ENCODE measurements at regions not wholly inside any gene's neighbourhood (a gene's known extent, or its start where the extent isn't known, plus 50 kb on each side); places are given as distances from the start of the nearest gene placed in this dataset.
"Not testable (repeated sequence)": the region's sequence is repeated elsewhere in the genome, so short reads cannot be mapped to it uniquely, and the experiment has no call there.

- no peak for DNase-seq
Measured at GRCh38 chr1:79215311-79215710, 208.8 kb upstream of the ADGRL4 start.

- DNase-seq = no peak
Measured at GRCh38 chr1:79207786-79208185, 201.3 kb upstream of the ADGRL4 start.

GRCh38 chr1:79207331-79207730, 200.8 kb upstream of the ADGRL4 start:
- DNase-seq = no peak

- DNase-seq = no peak
Measured at GRCh38 chr1:79204779-79205479, 198.4 kb upstream of the ADGRL4 start.

- DNase-seq = no peak
Measured at GRCh38 chr1:79198832-79199231, 192.3 kb upstream of the ADGRL4 start.

GRCh38 chr1:79197421-79197820, 190.9 kb upstream of the ADGRL4 start:
- DNase-seq = peak; percentile 10

- DNase-seq = no peak
Measured at GRCh38 chr1:79196211-79196610, 189.7 kb upstream of the ADGRL4 start.

- no peak for DNase-seq
Measured at GRCh38 chr1:79193211-79194079, 186.9 kb upstream of the ADGRL4 start.

GRCh38 chr1:79190074-79190473, 183.5 kb upstream of the ADGRL4 start:
- no peak for DNase-seq

GRCh38 chr1:79188337-79188736, 181.8 kb upstream of the ADGRL4 start:
- no peak for DNase-seq

GRCh38 chr1:79186260-79186659, 179.7 kb upstream of the ADGRL4 start:
- DNase-seq = no peak

GRCh38 chr1:79177844-79178243, 171.3 kb upstream of the ADGRL4 start:
- DNase-seq = no peak

- no peak for DNase-seq
Measured at GRCh38 chr1:79161077-79161476, 154.5 kb upstream of the ADGRL4 start.

GRCh38 chr1:79155991-79156390, 149.5 kb upstream of the ADGRL4 start:
- no peak for DNase-seq

- DNase-seq = no peak
Measured at GRCh38 chr1:79151006-79151796, 144.7 kb upstream of the ADGRL4 start.

- DNase-seq = peak; percentile 81
Measured at GRCh38 chr1:79150576-79150975, 144.0 kb upstream of the ADGRL4 start.

- not testable (repeated sequence) for DNase-seq
Measured at GRCh38 chr1:79138227-79138626, 131.7 kb upstream of the ADGRL4 start.

- no peak for DNase-seq
Measured at GRCh38 chr1:79133774-79134364, 127.3 kb upstream of the ADGRL4 start.

GRCh38 chr1:79131626-79132025, 125.1 kb upstream of the ADGRL4 start:
- DNase-seq = no peak

- DNase-seq = no peak
Measured at GRCh38 chr1:79129914-79130313, 123.4 kb upstream of the ADGRL4 start.

GRCh38 chr1:79128722-79129121, 122.2 kb upstream of the ADGRL4 start:
- peak; percentile 84 for DNase-seq

GRCh38 chr1:79124756-79125155, 118.2 kb upstream of the ADGRL4 start:
- DNase-seq = no peak

GRCh38 chr1:79122521-79122920, 116.0 kb upstream of the ADGRL4 start:
- peak; percentile 65 for DNase-seq
